Globus pallidus (tissue), 1 donor: ENCODE measurements at regions not wholly inside any gene's neighbourhood (a gene's known extent, or its start where the extent isn't known, plus 50 kb on each side); places are given as distances from the start of the nearest gene placed in this dataset.

Source experiments
- DNase-seq: peaks from one replicate; pipeline ENCODE4 v3.0.0-alpha.2; 2015; ENCODE audit warnings: low spot score

- no peak for DNase-seq
Observed at GRCh38 chrX:10047631-10048030, 80.5 kb downstream of the CLDN34 start.

- no peak for DNase-seq
Observed at GRCh38 chrX:10048076-10048475, 80.9 kb downstream of the CLDN34 start.

- no peak for DNase-seq
Observed at GRCh38 chrX:10048707-10049106, 81.5 kb downstream of the CLDN34 start.

GRCh38 chrX:10049236-10049635 lies 82.1 kb downstream of the CLDN34 start:
- DNase-seq, result no peak

- no peak for DNase-seq
Observed at GRCh38 chrX:10050481-10050880, 83.3 kb downstream of the CLDN34 start.

GRCh38 chrX:10051866-10052480 lies 84.8 kb downstream of the CLDN34 start:
- no peak for DNase-seq

GRCh38 chrX:10052906-10053625 lies 85.9 kb downstream of the CLDN34 start:
- peak; percentile 87 for DNase-seq

GRCh38 chrX:10054396-10054795 lies 87.2 kb downstream of the CLDN34 start:
- DNase-seq, result no peak

- DNase-seq, result no peak
Observed at GRCh38 chrX:10055430-10055829, 88.3 kb downstream of the CLDN34 start.

GRCh38 chrX:10062352-10062751 lies 94.4 kb upstream of the CLCN4 start:
- DNase-seq, result no peak

- DNase-seq, result no peak
Observed at GRCh38 chrX:10062980-10063379, 93.8 kb upstream of the CLCN4 start.

- no peak for DNase-seq
Observed at GRCh38 chrX:10064736-10065135, 92.0 kb upstream of the CLCN4 start.

GRCh38 chrX:10070714-10071436 lies 85.9 kb upstream of the CLCN4 start:
- no peak for DNase-seq

- DNase-seq, result no peak
Observed at GRCh38 chrX:10071451-10072144, 85.2 kb upstream of the CLCN4 start.

GRCh38 chrX:10072786-10073568 lies 83.8 kb upstream of the CLCN4 start:
- peak; percentile 79 for DNase-seq

- DNase-seq, result no peak
Observed at GRCh38 chrX:10073671-10074070, 83.1 kb upstream of the CLCN4 start.

- no peak for DNase-seq
Observed at GRCh38 chrX:10074241-10074941, 82.4 kb upstream of the CLCN4 start.

GRCh38 chrX:10076765-10077164 lies 80.0 kb upstream of the CLCN4 start:
- DNase-seq, result no peak

- DNase-seq, result no peak
Observed at GRCh38 chrX:10077425-10078188, 79.2 kb upstream of the CLCN4 start.

- DNase-seq, result no peak
Observed at GRCh38 chrX:10078266-10078665, 78.5 kb upstream of the CLCN4 start.
